HepG2 (cell line): ENCODE measurements at regions not wholly inside any gene's neighbourhood (a gene's known extent, or its start where the extent isn't known, plus 50 kb on each side); places are given as distances from the start of the nearest gene placed in this dataset.

Experiments
- ATAC-seq: fragments of 200-7000 bp; cut with Tn5 transposase; 3 replicates; pipeline ENCODE4 v1.9.1; 2020; ENCODE audit warnings: mild to moderate bottlenecking, moderate library complexity
- BruUV-seq: library from RNA; stranded (reverse); fragments of 400-500 nt; replicated peaks from 2 replicates; lab custom pipeline; 2021; lab: Mats Ljungman, UMichigan
- CTCF ChIA-PET: fragments of 300-600 bp; formaldehyde crosslinking; extraction: SDS; loops from one replicate; lab custom pipeline; 2021; ENCODE audit warnings: low total read pairs, inconsistent platforms, low intra/inter-chr PET ratio; lab: Yijun Ruan, JAX
- POLR2A ChIA-PET: fragments of 350-600 bp; sonication (Branson Sonifier 250); formaldehyde crosslinking; loops from one replicate; lab custom pipeline; 2020; ENCODE audit warnings: antibody characterized with exemption, inconsistent platforms; lab: Yijun Ruan, JAX
- DNase-seq: peaks from one replicate; pipeline ENCODE4 v3.0.0-alpha.2; 2015; ENCODE audit warnings: low spot score
- FAIRE-seq: peaks from 3 replicates; lab custom pipeline; 2011; peaks lifted over from hg19 to GRCh38; lab: Jason Lieb, UNC
- H2AFZ ChIP-seq: one replicate; pipeline ENCODE4 v1.6.1; 2011; ENCODE audit warnings: low read length, inconsistent platforms
- H3K27ac ChIP-seq: fragments of 300-600 bp; 3 replicates; pipeline ENCODE4 v1.8.0; 2011; ENCODE audit warnings: mixed run types, mild to moderate bottlenecking, mixed read lengths, low read length, inconsistent platforms; ENCODE audit not compliant: insufficient read depth; ENCODE audit errors: extremely low read length
- H3K27me3 ChIP-seq, 2 experiments: fragments of 200-600 bp in 1 of 2; 2 replicates in 1 of 2; 3 replicates in 1 of 2; pipeline versions ENCODE4 v1.6.0 to v1.8.0; 2011; ENCODE audit warnings: low read length in 2 of 2, mild to moderate bottlenecking in 2 of 2, moderate library complexity in 2 of 2, inconsistent platforms in 1 of 2; ENCODE audit not compliant: insufficient read depth in 2 of 2, control insufficient read depth in 1 of 2
- H3K36me3 ChIP-seq, 2 experiments: fragments of 200-600 bp in 1 of 2; replicated peaks in 1 of 2; 2 replicates in 1 of 2; 3 replicates in 1 of 2; pipeline versions ENCODE4 v1.5.1 to v1.8.0; 2011; ENCODE audit warnings: low read length in 2 of 2, inconsistent platforms in 1 of 2; ENCODE audit not compliant: insufficient read depth in 2 of 2, control insufficient read depth in 1 of 2
- H3K4me1 ChIP-seq: 2 replicates; pipeline ENCODE4 v1.5.1; 2012; ENCODE audit warnings: low read length, inconsistent platforms; ENCODE audit not compliant: insufficient read depth
- H3K4me2 ChIP-seq: 2 replicates; pipeline ENCODE4 v1.6.0; 2011; ENCODE audit warnings: low read depth, low read length, inconsistent platforms
- H3K4me3 ChIP-seq, 3 experiments: fragments of 200-600 bp in 1 of 3; sonication (generic), shearing (Covaris generic) in 1 of 3; replicated peaks in 1 of 3; 2 replicates each; pipeline ENCODE4 v1.5.1; 2011 to 2016; ENCODE audit warnings: low read length in 3 of 3, inconsistent platforms in 2 of 3, low read depth in 2 of 3, mild to moderate bottlenecking in 2 of 3, control low read depth in 1 of 3, mixed read lengths in 1 of 3; ENCODE audit not compliant: insufficient read depth in 1 of 3
- H3K79me2 ChIP-seq: one replicate; pipeline ENCODE4 v1.6.1; 2011; ENCODE audit warnings: low read length, inconsistent platforms; ENCODE audit not compliant: insufficient read depth
- H3K9ac ChIP-seq: 2 replicates; pipeline ENCODE4 v1.6.0; 2011; ENCODE audit warnings: mild to moderate bottlenecking, low read depth, low read length, inconsistent platforms; ENCODE audit not compliant: insufficient read depth
- H3K9me3 ChIP-seq: 2 replicates; pipeline ENCODE4 v1.5.1; 2012; ENCODE audit warnings: mild to moderate bottlenecking, low read length
- H4K20me1 ChIP-seq: 2 replicates; pipeline ENCODE4 v1.6.0; 2011; ENCODE audit warnings: inconsistent platforms, mild to moderate bottlenecking, low read length, moderate library complexity; ENCODE audit not compliant: insufficient read depth
- CTCF ChIP-seq: sonication (generic); formaldehyde crosslinking; IDR thresholded peaks from 2 replicates; pipeline ENCODE4 v1.5.0; 2020; ENCODE audit warnings: mild to moderate bottlenecking, missing genetic modification reagents, moderate library complexity
- HNRNPLL ChIP-seq: fragments of 200-400 bp; formaldehyde crosslinking; IDR thresholded peaks from 2 replicates; pipeline ENCODE4 v1.6.1; 2017; ENCODE audit warnings: mild to moderate bottlenecking, low read depth, low read length; ENCODE audit not compliant: poor library complexity, severe bottlenecking
- MAFF ChIP-seq: IDR thresholded peaks from 2 replicates; pipeline ENCODE4 v1.6.1; 2011; ENCODE audit warnings: low read depth, low read length, improper control_type of control experiment
- MAFK ChIP-seq, 2 experiments: IDR thresholded peaks in 1 of 2; conservative IDR thresholded peaks in 1 of 2; 2 replicates each; pipeline ENCODE4 v1.6.1; 2011; ENCODE audit warnings: improper control_type of control experiment in 2 of 2, low read length in 2 of 2
- SUZ12 ChIP-seq: fragments of 150-350 bp; IDR thresholded peaks from 2 replicates; pipeline ENCODE4 v1.6.1; 2014; ENCODE audit warnings: low read depth, low read length
- ZC3H13 ChIP-seq: sonication (generic); formaldehyde crosslinking; IDR thresholded peaks from 2 replicates; pipeline ENCODE4 v1.8.1; 2023; ENCODE audit warnings: mild to moderate bottlenecking, missing genetic modification reagents, moderate library complexity
- WGBS: methylation state at CpG from one replicate; pipeline ENCODE4 v1.1.6; 2017; ENCODE audit warnings: low lambda C conversion rate; 5-methylcytosine and 5-hydroxymethylcytosine counted together
- in situ Hi-C: cut with HindIII; loops from 2 replicates; pipeline ENCODE4 v1.10.0; 2017; ENCODE audit warnings: low pct_unique_long_range_greater_than_20kb; ENCODE audit not compliant: extremely low pct_ligation_motif_present
- intact Hi-C: fragments of 100-400 bp; cut with micrococcal nuclease; formaldehyde crosslinking; loops from one replicate; pipeline ENCODE4 v1.10.0; 2022; ENCODE audit not compliant: unreplicated experiment
- TF ChIP-seq, protein P1 (sequence below): sonication (generic); formaldehyde crosslinking; conservative IDR thresholded peaks from 2 replicates; pipeline ENCODE4 v1.4.0; 2020; ENCODE audit warnings: missing genetic modification reagents

- ChIA-PET CTCF (no interaction called here), POLR2A (no interaction called here)
- H4K20me1 ChIP-seq: no peaks in the 10 kb centered on the region
- no peaks in the 10 kb centered on the region for H3K27me3 ChIP-seq
- BruUV-seq: no TSS peak
- H3K4me3 ChIP-seq: no peak overlapping the region
- no peak overlapping the region for H2AFZ ChIP-seq
- H3K36me3 ChIP-seq: no peaks in the 10 kb centered on the region
- H3K9ac ChIP-seq: no peak overlapping the region
- in situ Hi-C loops (no loop called here), intact Hi-C loops (no loop called here)
- no peaks in the 10 kb centered on the region for H3K4me1 ChIP-seq
- no peaks in the 10 kb centered on the region for H3K79me2 ChIP-seq
- H3K4me2 ChIP-seq: no peak overlapping the region
- H3K9me3 ChIP-seq: peaks cover 52% of the 10 kb centered on the region
- no peak for FAIRE-seq
- 0 out of 2 replicates have a peak, but pooled peaks have one; percentile 17 for TF ChIP-seq CTCF (CRISPR knock-in tag)
- no peak for TF ChIP-seq ZC3H13 (CRISPR knock-in tag)
- TF ChIP-seq HNRNPLL: no peak
- no peak overlapping the region for H3K27ac ChIP-seq
- no peak for ATAC-seq
- 50% methylated on average over 10 of the region's 10 CpGs for WGBS
- no peak for DNase-seq
These were observed 1468.6 kb upstream of the SLC10A2 start for GRCh38 chr13:104534847-104535246.

- no peak for FAIRE-seq
- CTCF ChIA-PET: no interaction called here
- in situ Hi-C loops: no loop called here
These were observed 1465.9 kb upstream of the SLC10A2 start for GRCh38 chr13:104532132-104532531.

More at GRCh38 chr13:104532132-104532531, 1465.9 kb upstream of the SLC10A2 start:
- no peak overlapping the region for H3K4me2 ChIP-seq
- DNase-seq: no peak
- no peaks in the 10 kb centered on the region for H3K36me3 ChIP-seq
- peaks cover 44% of the 10 kb centered on the region for H3K9me3 ChIP-seq
- intact Hi-C loops: no loop called here
- no peaks in the 10 kb centered on the region for H3K79me2 ChIP-seq
- no peak overlapping the region for H3K4me3 ChIP-seq
- H2AFZ ChIP-seq: no peak overlapping the region
- no peak for ATAC-seq
- POLR2A ChIA-PET: no interaction called here
- BruUV-seq: no TSS peak
- H3K27ac ChIP-seq: no peak overlapping the region
- H4K20me1 ChIP-seq: no peaks in the 10 kb centered on the region
- TF ChIP-seq MAFK (conservative IDR thresholded peaks at IDR 0.05 in 1 of 2, IDR thresholded peaks at IDR 0.05 in 1 of 2; ENCODE audit: low read length in 2 of 2) (peak; percentile 68 to 92), MAFF (peak; percentile 84), SUZ12 (no peak)
- TF ChIP-seq, protein P1, sequence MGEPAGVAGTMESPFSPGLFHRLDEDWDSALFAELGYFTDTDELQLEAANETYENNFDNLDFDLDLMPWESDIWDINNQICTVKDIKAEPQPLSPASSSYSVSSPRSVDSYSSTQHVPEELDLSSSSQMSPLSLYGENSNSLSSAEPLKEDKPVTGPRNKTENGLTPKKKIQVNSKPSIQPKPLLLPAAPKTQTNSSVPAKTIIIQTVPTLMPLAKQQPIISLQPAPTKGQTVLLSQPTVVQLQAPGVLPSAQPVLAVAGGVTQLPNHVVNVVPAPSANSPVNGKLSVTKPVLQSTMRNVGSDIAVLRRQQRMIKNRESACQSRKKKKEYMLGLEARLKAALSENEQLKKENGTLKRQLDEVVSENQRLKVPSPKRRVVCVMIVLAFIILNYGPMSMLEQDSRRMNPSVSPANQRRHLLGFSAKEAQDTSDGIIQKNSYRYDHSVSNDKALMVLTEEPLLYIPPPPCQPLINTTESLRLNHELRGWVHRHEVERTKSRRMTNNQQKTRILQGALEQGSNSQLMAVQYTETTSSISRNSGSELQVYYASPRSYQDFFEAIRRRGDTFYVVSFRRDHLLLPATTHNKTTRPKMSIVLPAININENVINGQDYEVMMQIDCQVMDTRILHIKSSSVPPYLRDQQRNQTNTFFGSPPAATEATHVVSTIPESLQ (CRISPR knock-in tag): no peak
- no peaks in the 10 kb centered on the region for H3K27me3 ChIP-seq
- H3K4me1 ChIP-seq: no peaks in the 10 kb centered on the region
- no peak overlapping the region for H3K9ac ChIP-seq
